ENCODE measurements at regions not wholly inside any gene's neighbourhood (a gene's known extent, or its start where the extent isn't known, plus 50 kb on each side); places are given as distances from the start of the nearest gene placed in this dataset.

GRCh38 chr4:12787261-12787660 lies 696.9 kb downstream of the RAB28 start:
- Histone ChIP-seq H3K27me3 (replicated peaks; ENCODE audit: insufficient read depth, low read length) (no peaks in the 10 kb centered on the region), H3K79me2 (ENCODE audit: low read length) (no peaks in the 10 kb centered on the region), H4K20me1 (ENCODE audit: insufficient read depth, low read length) (no peaks in the 10 kb centered on the region), H3F3A (ENCODE audit: insufficient read depth, low read length) (no peaks in the 10 kb centered on the region), H3K27ac (ENCODE audit: low read length) (no peak overlapping the region), H3K9me3 (replicated peaks; ENCODE audit: insufficient read depth, low read length) (no peaks in the 10 kb centered on the region), H3K36me3 (replicated peaks; ENCODE audit: insufficient read depth, low read length) (no peaks in the 10 kb centered on the region), H3K4me1 (ENCODE audit: low read length) (no peaks in the 10 kb centered on the region), H3K9me2 (replicated peaks; ENCODE audit: insufficient read depth, low read length) (no peaks in the 10 kb centered on the region), H2AFZ (ENCODE audit: low read length) (no peak overlapping the region), H3K4me3 (ENCODE audit: low read length) (no peak overlapping the region), H3K4me2 (ENCODE audit: low read depth, low read length) (no peak overlapping the region), H3K9ac (ENCODE audit: low read length) (no peak overlapping the region)
- no peak for DNase-seq
- TF ChIP-seq, protein P1, sequence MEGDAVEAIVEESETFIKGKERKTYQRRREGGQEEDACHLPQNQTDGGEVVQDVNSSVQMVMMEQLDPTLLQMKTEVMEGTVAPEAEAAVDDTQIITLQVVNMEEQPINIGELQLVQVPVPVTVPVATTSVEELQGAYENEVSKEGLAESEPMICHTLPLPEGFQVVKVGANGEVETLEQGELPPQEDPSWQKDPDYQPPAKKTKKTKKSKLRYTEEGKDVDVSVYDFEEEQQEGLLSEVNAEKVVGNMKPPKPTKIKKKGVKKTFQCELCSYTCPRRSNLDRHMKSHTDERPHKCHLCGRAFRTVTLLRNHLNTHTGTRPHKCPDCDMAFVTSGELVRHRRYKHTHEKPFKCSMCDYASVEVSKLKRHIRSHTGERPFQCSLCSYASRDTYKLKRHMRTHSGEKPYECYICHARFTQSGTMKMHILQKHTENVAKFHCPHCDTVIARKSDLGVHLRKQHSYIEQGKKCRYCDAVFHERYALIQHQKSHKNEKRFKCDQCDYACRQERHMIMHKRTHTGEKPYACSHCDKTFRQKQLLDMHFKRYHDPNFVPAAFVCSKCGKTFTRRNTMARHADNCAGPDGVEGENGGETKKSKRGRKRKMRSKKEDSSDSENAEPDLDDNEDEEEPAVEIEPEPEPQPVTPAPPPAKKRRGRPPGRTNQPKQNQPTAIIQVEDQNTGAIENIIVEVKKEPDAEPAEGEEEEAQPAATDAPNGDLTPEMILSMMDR (IDR thresholded peaks at IDR 0.05; ENCODE audit: low read length), result no peak
- no peak for TF ChIP-seq EZH2phosphoT487 (IDR thresholded peaks at IDR 0.05; ENCODE audit: low read length)
- no peak for TF ChIP-seq EZH2 (optimal IDR thresholded peaks at IDR 0.05; ENCODE audit: low read depth, low read length)

DNA sequence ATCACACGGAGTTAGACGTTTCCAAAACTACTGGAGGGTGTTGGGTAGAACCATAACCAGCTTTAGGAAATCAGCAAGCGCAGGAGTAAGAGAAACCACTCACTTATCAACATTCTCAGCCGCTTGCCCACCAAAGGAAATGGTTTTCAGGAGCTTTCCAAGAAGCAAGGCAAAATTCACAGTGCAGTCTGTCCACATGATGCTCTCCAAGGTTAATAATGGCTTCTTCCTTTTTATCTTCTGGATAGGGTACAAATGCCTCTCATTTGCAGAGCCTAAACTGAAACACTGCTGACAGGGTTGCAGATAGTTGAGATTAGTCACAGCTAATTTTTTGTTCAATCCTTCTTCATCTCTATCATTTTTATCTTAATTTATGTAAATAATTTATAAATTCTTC lies 705.4 kb downstream of the RAB28 start:
- DNase-seq, result no peak
- no peaks in the 10 kb centered on the region for H3F3A ChIP-seq (ENCODE audit: insufficient read depth, low read length)
- H3K27ac ChIP-seq (ENCODE audit: low read length), result no peak overlapping the region

GRCh38 chr4:12778191-12778590 lies 705.9 kb downstream of the RAB28 start:
- Histone ChIP-seq H3F3A (ENCODE audit: insufficient read depth, low read length) (no peaks in the 10 kb centered on the region), H3K9me2 (replicated peaks; ENCODE audit: insufficient read depth, low read length) (no peaks in the 10 kb centered on the region), H3K27me3 (replicated peaks; ENCODE audit: insufficient read depth, low read length) (no peaks in the 10 kb centered on the region), H3K4me3 (ENCODE audit: low read length) (no peak overlapping the region), H3K27ac (ENCODE audit: low read length) (no peak overlapping the region), H3K4me2 (ENCODE audit: low read depth, low read length) (no peak overlapping the region), H3K9me3 (replicated peaks; ENCODE audit: insufficient read depth, low read length) (no peaks in the 10 kb centered on the region), H4K20me1 (ENCODE audit: insufficient read depth, low read length) (no peaks in the 10 kb centered on the region), H3K79me2 (ENCODE audit: low read length) (no peaks in the 10 kb centered on the region), H3K4me1 (ENCODE audit: low read length) (peaks cover 14% of the 10 kb centered on the region), H3K36me3 (replicated peaks; ENCODE audit: insufficient read depth, low read length) (no peaks in the 10 kb centered on the region), H2AFZ (ENCODE audit: low read length) (no peak overlapping the region), H3K9ac (ENCODE audit: low read length) (no peak overlapping the region)
- DNase-seq, result no peak
- TF ChIP-seq, protein P1 (IDR thresholded peaks at IDR 0.05; ENCODE audit: low read length), result no peak
- TF ChIP-seq EZH2 (optimal IDR thresholded peaks at IDR 0.05; ENCODE audit: low read depth, low read length) (no peak), EZH2phosphoT487 (IDR thresholded peaks at IDR 0.05; ENCODE audit: low read length) (no peak)

More for the DNA sequence above, 705.4 kb downstream of the RAB28 start:
- Histone ChIP-seq H4K20me1 (ENCODE audit: insufficient read depth, low read length) (no peaks in the 10 kb centered on the region), H3K9me3 (replicated peaks; ENCODE audit: insufficient read depth, low read length) (no peaks in the 10 kb centered on the region), H3K4me3 (ENCODE audit: low read length) (no peak overlapping the region), H3K36me3 (replicated peaks; ENCODE audit: insufficient read depth, low read length) (no peaks in the 10 kb centered on the region), H3K9me2 (replicated peaks; ENCODE audit: insufficient read depth, low read length) (no peaks in the 10 kb centered on the region), H3K27me3 (replicated peaks; ENCODE audit: insufficient read depth, low read length) (no peaks in the 10 kb centered on the region), H3K4me1 (ENCODE audit: low read length) (peaks cover 9% of the 10 kb centered on the region), H3K4me2 (ENCODE audit: low read depth, low read length) (no peak overlapping the region), H3K79me2 (ENCODE audit: low read length) (no peaks in the 10 kb centered on the region), H2AFZ (ENCODE audit: low read length) (no peak overlapping the region), H3K9ac (ENCODE audit: low read length) (no peak overlapping the region)
- no peak for TF ChIP-seq EZH2 (optimal IDR thresholded peaks at IDR 0.05; ENCODE audit: low read depth, low read length)
- TF ChIP-seq EZH2phosphoT487 (IDR thresholded peaks at IDR 0.05; ENCODE audit: low read length), result no peak
- TF ChIP-seq, protein P1 (IDR thresholded peaks at IDR 0.05; ENCODE audit: low read length), result no peak
